GDM1 (cell line): ENCODE measurements at regions not wholly inside any gene's neighbourhood (a gene's known extent, or its start where the extent isn't known, plus 50 kb on each side); places are given as distances from the start of the nearest gene placed in this dataset.
"Not testable (repeated sequence)": the region's sequence is repeated elsewhere in the genome, so short reads cannot be mapped to it uniquely, and the experiment has no call there.

Source experiments
- DNase-seq: peaks from one replicate; lab custom pipeline; 2025; lab: John Stamatoyannopoulos, UW

DNA sequence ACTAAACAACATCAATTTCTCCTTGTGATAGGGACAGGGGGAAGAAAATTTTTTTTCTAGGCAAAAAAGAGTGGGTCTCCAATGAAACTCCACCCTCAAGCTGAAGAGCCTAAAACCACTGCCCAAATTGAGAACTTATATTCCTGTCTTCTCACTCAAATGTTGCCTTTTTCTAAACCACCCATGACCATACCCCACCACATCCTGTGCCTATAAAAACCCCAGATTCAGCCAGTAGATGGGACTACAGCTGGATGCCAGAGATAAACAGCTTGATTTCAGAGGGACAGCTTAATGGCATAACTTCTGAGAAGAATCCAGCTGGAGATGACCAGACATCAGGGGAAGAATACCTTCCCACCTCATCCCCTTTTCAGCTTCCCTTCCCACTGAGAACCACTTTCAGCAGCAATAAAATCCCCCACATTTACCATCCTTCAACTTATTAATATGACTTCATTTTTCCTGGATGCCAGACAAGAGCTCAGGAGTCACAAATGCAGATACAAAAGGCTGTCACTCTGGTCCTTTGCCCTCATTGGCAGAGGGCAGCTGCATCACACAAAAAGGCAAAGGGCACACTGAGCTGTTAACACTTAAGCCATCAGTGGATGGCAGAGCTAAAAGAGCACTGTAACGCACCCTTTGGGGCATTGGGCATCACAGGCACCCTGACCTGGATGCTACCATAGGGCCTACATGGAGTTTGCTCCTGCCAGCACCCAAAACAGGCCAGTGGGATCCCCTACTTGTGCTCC, 972.5 kb upstream of the CTNND2 start:
- no peak for DNase-seq

DNA sequence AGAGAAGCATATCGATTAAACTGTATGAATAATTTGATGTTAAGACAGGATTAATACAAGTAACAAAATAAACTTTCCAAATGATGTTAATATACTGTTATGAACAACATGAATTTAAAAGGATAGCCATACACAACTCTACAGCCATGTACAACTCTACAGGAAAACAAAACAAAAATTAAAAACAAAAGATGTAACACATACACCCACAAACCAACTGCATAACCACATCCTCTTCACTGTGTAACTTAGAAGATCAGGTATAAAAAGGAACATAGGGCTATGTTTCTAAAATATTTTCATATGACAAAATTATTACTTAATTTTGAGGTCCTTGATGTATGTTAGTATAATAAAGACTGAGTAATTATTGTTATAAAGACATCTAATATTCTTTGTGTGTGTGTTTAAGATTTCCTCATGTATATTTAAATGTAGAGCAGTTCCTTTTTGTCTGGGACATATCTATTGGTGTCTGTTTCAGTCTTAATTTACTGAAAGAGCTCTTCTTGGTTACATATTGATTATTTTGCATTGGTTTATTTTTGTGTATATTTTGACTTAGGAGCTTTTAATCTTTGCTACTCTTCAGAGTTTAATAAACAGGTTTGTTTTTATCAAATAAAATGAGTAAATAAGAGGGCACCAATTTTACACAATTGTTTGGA, 966.8 kb upstream of the CTNND2 start:
- DNase-seq: no peak

DNA sequence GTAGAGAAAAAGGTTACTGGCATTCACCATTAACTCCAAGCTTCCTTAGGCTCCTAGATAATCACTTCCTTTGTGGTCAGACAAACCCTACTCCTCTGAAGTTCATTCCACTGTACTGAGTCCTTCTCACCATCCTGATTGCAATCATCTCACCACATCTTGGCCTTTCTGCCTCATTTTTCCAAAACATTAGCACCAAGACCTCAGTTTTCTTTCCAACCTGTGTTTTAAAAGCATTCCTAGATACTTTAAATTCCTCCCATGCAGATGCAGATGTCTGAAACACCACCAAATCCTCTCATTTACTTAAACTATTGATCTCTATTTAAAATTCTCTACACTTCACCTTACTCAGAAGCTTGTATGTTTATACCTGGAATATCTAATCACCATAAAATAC, 961.3 kb upstream of the CTNND2 start:
- no peak for DNase-seq

DNA sequence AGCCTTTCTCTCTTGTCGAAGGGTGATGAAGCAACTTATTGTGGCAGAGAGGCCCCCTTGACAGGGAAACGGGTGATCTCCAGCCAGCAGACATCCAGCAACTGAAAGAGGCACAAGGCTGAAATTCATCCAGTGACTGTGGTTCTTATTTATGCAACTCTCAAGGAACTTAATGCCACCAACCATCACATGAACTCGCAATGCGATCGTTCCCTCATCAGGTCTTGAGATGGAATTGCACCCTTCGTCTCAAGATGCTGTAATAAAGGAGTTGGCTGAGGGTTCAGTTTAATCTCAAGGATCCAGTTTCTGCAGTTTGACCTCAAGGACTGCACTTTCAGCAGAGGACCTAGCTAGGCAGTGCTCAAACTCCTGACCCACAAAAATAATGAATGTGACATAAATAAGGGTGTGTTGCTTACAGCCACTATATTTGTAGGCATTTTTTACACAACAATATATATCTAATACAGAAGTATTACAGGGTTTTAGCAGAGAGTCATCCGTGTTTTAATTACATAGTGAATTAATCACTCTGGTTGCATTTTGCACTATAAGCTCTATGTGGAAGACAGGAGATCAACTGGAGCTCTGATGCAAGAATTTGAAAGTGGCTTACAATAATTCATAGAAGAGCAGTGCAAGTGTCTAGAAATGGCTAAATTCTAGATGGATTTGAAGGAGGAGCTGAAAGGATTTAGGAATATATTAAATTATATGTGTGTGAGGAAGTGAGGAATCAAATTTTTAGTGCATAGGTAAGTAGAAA, 957.8 kb upstream of the CTNND2 start:
- no peak for DNase-seq

DNA sequence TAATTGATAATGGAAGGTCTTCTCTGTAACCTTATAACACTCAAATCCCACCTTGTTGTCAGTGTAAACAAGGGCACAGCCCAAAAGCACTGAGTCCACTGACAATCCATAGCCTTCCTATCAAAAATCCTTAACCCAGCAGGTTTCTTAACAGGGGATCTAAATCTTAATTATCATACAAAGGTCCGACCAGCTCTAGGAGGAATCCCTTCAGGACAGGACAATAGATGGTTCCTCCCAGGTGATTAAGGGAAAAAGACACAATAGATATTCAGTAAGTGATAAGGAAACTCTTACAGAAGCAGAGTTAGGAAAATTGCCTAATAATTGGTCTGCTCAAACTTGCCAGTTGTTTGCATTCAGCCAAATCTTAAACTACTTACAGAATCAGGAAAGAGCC, 951.9 kb upstream of the CTNND2 start:
- not testable (repeated sequence) for DNase-seq

DNA sequence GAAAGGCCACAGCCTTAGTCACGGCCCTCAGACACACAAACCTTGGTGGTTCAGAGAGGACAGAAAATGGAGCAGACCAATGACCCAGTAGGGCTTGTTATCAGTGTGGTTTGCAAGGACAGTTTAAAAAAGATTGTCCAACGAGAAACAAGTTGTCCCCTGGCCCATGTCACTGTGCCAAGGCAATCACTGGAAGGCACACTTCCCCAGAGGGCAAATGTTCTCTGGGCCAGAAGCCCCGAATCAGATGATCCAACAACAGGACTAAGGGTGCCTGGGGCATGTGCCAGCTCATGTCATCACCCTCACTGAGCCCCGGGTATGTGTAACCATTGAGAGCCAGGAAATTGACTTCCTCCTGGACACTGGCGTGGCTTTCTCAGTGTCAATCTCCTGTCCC, 950.1 kb upstream of the CTNND2 start:
- DNase-seq: no peak

DNA sequence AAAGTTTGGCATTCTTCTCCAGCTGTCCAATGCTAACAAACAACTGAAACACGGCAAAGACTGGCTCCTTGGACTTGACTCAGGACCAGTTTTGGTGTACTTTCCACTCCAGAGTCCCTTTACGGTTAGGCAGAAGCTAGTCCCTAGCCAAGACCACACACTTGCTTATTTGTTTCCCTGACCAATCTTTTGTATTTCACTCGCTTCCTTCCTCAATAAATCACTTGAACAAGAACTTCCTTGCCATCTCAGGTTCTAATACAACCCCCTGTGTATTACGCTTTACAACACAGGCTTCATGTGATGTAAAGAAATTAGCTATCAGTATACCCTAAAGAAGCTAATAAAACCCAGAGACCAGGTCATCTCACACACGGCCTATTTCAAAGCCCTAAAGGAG, 947.5 kb upstream of the CTNND2 start:
- DNase-seq: no peak

DNA sequence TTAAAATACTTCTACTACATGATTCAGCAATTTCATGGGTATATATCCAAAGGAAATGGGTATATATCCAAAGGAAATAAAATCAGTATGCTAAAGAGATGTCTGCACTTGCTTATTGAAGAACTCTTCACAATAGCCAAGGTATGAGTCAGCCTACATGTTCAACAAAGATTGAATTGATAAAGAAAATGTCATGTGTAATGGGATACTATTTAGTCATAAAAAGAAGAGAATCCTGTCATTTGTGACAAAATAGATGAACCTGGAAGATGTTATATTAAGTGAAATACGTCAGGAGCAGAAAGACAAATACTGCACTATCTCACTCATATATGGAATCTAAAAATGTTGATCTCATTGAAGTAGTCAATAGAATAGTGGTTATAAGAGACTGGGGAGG, 944.5 kb upstream of the CTNND2 start:
- no peak for DNase-seq

DNA sequence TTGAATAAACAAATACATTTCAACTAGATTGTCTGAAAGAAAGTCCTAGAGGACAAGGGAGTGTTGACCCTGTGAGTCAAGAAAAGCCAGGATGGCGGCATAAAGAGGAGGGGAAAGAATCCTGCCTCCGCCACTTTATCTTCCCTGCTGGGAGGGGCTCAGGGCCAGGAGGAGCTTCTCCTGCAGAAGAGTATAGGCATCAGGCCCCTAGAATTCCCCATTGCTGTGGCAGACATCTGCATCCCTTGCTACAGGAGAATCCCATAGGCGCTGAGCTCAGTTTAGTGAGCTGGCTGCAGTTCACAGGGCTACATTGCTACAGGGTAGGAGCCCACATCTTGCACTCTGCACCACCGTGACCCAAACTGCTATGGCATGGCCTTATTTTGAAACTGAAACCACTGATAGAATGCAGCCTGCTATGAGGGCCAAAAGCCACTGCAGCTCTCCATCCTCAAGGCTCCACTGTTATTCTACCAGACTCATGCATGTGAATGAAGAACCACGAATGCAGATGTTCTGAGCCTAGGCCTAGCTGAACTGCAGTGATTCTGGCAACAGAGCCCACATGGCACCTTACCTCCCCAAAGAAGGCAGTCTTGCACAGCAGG, 941.4 kb upstream of the CTNND2 start:
- DNase-seq: no peak

DNA sequence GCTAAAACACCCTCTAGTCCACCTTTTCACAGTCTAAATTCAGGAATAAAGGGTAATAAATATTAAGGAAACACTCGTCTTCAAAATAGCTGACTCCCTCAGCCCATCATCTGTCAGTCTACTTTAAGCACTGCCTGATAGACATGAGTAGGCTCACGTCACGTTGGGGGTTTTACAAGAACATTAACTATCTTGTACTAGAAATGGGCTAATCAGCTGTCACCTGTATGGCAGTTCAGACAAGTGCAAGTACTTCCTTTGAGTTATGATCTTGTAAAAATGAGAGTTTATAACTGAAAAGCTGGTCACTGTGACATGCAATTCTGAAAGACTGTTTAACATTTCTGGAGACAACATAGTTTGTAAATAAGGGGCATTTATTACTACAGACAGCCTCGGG, 936.7 kb upstream of the CTNND2 start:
- DNase-seq: no peak

DNA sequence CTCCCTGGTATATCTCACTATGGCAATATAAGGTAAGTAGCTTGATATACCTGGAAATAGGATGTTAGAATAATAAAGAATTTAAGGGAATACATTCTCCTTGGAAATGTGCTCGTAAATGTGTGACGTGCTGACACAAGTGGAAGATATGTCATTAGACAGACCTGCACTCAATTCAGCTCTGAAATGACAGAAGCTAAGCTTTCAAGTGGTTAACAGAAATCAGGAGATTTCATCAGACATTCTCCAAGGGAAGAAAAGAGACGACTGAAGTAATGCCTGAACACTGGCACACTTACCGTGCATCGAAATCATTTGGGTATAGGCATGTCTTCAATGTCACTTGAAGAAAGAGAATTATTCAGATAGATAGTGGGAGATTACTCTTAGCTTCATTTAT, 933.3 kb upstream of the CTNND2 start:
- no peak for DNase-seq

DNA sequence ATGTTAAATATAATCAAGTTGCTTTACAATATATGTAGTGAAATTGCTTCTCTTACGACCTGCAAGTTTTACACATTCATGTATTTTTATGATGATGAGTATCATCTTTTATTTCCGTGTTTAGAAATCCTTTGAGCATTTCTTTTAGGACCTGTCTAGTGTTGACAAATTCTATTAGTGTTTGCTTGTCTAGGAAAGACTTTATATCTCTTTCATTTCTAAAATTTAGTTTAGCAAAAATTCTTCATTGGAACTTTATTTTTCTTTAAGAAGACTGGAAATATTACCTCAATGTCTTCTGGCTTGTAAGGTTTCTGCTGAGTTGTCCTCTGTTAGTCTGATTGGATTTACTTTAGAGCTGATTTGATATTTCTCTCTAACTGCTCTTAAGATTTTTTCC, 920.9 kb upstream of the CTNND2 start:
- no peak for DNase-seq

DNA sequence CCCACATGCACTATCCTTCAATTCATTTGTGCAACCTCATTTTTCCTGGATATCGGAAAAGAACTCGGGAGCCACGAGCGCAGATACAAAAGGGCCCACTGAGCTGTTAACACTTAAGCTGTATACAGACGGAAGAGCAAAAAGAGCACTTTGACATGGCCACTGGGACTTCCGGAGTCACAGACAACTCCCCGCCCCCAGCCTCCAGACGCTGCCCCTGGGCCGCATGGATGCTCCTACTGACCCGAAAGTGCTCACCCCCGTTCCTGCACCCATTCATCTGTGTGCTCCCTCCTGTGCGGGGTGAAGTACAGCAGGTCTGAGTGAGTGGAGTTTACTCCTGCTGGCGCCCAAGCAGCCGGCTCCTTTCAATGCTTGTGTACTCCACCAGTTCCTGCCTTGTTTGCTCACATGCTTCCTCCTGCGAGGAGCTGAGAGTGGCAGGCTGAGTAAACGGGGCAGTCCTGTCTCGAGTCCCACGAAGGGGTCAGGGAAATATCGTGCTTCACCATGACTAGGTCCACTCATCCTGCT, 901.0 kb upstream of the CTNND2 start:
- no peak for DNase-seq

DNA sequence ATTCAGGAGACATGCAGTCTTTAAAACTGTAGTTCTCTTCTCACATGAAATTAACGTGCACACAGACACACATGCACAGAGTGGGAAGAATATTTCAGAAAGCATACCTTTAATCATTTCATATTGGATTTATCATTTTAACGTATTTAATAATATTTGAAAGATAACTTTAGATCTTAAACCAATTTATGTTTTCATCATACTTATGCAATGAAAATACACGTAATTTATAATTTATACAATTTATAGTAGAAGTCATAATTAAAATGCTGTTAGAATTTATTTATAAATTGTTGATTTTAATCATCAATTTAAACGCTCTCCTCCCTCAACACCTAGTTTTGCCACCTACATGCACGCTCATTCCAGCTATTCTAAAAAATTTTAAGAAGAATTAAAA, 894.9 kb upstream of the CTNND2 start:
- DNase-seq: no peak

DNA sequence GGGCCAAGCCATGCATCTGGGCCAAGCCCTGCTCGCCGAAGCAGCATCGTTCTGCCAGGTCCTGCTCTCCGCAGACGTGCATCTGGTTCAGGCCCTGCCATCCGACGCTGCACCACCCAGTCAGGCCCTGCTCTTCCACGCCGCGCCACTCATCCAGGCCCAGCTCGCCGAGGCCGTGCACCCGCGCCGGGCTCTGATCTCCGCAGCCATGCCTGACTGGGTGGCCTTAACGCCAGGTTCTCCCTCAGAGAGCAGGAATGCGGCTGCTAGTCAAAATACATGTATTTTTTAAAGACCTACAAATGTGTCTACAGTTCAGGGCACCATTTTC, 891.1 kb upstream of the CTNND2 start:
- no peak for DNase-seq

DNA sequence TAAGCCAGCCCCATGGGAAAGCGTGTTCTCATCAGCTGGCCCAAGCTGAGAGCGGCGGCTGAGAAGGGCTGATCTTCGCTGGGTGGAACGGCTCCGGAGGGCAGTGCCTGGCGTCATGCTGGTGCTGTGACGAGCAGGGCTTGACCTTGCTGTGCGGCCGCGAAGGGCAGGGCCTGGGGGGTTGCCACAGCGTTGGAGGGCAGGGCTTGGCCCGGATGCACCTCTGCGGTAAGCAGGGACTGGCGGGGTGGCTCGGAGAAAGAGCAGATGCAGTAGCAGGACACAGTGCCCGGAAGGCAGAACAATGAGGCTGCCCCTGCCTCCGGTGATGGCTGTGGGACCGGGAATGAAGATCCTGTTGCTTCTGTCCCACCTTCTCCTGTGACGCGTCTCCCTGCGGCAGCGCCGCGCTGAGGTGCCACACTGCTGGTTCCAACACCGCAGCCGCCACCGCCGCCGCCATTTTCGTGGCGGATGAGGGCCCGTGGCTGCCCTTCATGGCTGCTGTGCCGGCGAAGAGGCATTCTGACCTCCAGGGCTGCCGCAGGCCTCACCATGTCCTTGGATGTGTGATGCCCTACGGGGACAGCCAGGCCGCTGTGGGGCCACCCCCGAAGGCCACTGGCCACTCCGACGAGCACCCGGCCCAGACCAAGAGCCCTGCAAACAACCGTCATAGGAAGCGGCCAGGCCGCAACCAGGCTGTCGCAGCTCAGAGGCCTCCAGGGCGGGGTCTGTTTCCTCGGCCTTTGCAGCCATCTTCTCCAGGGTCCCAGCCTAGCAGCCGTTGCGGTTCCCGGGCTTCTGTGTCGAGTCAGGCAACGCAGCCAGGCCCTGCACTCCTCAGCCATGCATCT, 890.5 kb upstream of the CTNND2 start:
- DNase-seq: no peak

DNA sequence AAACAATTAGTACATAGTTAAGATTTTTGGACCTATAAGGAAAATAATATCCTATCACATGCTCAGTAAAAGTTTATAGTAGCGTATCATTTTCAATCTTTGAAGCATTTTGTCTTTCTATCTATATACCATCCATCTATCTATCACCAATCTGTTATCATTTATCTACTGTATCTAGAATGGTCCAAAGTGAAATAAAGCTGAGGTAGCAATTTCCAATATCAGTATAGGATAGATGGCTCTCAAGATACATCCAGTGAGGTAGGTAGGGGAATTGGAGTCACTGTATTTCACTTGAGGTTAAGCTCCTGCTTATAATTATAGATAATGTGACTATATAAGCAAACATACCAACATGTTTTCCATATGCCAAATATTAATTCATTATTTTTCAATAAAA, 889.1 kb upstream of the CTNND2 start:
- no peak for DNase-seq

DNA sequence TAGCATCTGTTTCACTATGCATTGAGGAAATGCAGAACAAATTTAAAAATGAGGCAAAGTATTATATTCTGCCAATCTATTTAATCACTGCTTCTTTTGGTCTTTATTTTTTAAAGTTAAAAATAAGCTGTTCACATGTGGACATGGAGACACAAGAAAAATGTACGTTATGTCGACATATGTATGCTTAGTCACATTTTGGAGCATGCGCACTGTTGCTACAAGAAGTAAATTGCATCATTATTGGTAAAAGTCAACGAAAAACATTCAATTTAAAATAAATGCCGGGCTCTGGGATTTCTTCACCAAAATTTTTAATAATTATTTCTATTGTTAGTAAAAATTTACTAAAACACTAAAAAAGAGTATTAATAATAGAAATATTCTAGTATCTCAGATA, 876.3 kb upstream of the CTNND2 start:
- DNase-seq: no peak

DNA sequence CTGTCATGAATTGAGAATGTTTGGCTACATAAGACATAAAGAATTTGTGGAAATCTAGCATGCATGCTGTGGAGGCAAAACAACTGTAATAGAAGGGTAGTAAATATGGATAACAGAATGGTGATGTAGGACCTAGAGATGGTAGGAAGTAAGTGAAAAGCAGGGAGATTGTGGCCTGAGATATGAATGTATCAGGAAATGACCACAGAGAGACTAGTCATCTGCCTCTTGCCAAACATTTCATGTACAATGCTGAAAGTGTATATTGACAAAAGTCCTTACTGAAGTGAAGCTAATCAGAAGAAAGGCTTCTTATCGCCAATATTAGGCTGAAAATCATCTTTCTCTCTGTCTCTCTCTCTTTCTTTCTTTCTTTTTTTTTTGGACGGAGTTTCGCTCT, 873.1 kb upstream of the CTNND2 start:
- DNase-seq: no peak

DNA sequence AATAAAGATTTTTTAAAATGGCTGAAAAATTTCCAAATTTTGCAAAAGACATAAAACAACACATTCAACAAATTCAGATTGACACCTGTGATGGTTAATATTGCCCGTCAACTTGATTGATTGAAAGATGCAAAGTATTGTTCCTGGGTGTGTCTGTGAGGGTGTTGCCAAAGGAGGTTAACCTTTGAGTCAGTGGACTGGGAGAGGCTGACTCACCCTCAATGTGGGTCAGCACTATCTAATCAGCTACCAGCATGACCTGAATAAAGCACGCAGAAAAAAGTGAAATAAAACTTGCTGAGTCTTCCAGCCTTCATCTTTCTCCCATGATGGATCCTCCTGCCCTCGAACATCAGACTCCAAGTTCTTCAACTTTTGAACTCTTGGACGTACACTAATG, 868.0 kb upstream of the CTNND2 start:
- DNase-seq: no peak

DNA sequence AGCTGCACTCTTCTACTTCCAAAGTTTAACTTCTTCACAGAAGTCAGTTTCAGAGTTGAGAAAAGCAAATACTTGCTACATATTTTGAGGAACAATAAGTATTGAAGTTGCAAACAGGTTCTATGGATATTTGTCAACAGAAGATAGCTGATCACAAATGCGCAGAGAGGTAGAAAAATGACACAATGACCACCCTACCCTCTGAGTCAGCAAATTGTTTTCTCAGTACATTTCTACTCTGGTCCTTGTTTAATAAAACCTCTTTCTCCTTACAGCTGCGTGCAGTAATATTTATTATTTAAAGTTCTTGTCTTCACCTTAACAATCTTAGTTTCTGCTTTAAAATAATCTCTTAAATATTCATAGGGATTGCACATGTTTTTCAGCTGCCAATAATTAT, 855.1 kb upstream of the CTNND2 start:
- DNase-seq: no peak

DNA sequence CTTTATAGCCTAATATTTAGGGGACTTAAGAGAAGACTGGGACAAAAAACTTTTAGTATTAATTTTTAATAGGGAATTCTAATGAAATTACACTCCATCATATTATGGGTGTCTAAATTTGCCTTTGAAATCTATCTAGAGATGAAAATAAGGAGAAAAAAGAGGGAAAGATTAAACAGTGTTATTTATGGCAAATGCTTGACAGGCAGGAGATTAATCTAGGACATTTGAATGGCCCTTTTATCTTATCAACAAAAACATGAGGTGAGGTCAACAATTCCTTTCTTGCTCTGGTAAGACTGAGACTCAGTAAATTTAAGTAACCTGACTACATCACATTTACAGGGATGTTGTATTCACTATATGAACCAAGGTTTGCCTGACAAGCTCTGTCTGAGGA, 852.8 kb upstream of the CTNND2 start:
- DNase-seq: no peak
